ENCODE measurements at regions not wholly inside any gene's neighbourhood (a gene's known extent, or its start where the extent isn't known, plus 50 kb on each side); places are given as distances from the start of the nearest gene placed in this dataset.

- H3K4me1 Mint-ChIP-seq: no peaks in the 10 kb centered on the region
- H3K27ac Mint-ChIP-seq: no peak overlapping the region
- intact Hi-C loops (cut with micrococcal nuclease): no loop called here
Observed at GRCh38 chr13:67771106-67771505, 541.0 kb upstream of the PCDH9 start.

GRCh38 chr13:67769987-67770341 is 539.8 kb upstream of the PCDH9 start:
- Mint-ChIP-seq H3K27me3 (no peaks in the 10 kb centered on the region), H3K4me1 (no peaks in the 10 kb centered on the region), H3K4me3 (no peak overlapping the region)

More at GRCh38 chr13:67771106-67771505, 541.0 kb upstream of the PCDH9 start:
- Mint-ChIP-seq H3K27me3 (no peaks in the 10 kb centered on the region), H3K9me3 (no peaks in the 10 kb centered on the region), H3K4me3 (no peak overlapping the region), H3K36me3 (ENCODE audit: low read depth) (no peaks in the 10 kb centered on the region)
- DNase-seq: no peak

GRCh38 chr13:67769063-67769986 is 539.2 kb upstream of the PCDH9 start:
- H3K36me3 Mint-ChIP-seq (ENCODE audit: low read depth): no peaks in the 10 kb centered on the region
- no peaks in the 10 kb centered on the region for H3K27me3 Mint-ChIP-seq
- H3K27ac Mint-ChIP-seq: no peak overlapping the region
- H3K9me3 Mint-ChIP-seq: no peaks in the 10 kb centered on the region
- H3K4me3 Mint-ChIP-seq: no peak overlapping the region
- intact Hi-C loops (cut with micrococcal nuclease): no loop called here
- DNase-seq: no peak
- H3K4me1 Mint-ChIP-seq: no peaks in the 10 kb centered on the region

More at GRCh38 chr13:67769987-67770341, 539.8 kb upstream of the PCDH9 start:
- Mint-ChIP-seq H3K27ac (no peak overlapping the region), H3K36me3 (ENCODE audit: low read depth) (no peaks in the 10 kb centered on the region), H3K9me3 (no peaks in the 10 kb centered on the region)
- no peak for DNase-seq
- intact Hi-C loops (cut with micrococcal nuclease): no loop called here

- no peak for DNase-seq
- Mint-ChIP-seq H3K27ac (no peak overlapping the region), H3K36me3 (ENCODE audit: low read depth) (no peaks in the 10 kb centered on the region), H3K27me3 (no peaks in the 10 kb centered on the region), H3K4me1 (no peaks in the 10 kb centered on the region), H3K4me3 (no peak overlapping the region), H3K9me3 (no peaks in the 10 kb centered on the region)
- intact Hi-C loops (cut with micrococcal nuclease): no loop called here
Observed at GRCh38 chr13:67763984-67764383, 533.8 kb upstream of the PCDH9 start.

- Mint-ChIP-seq H3K9me3 (no peaks in the 10 kb centered on the region), H3K4me3 (no peak overlapping the region), H3K36me3 (ENCODE audit: low read depth) (no peaks in the 10 kb centered on the region), H3K27ac (no peak overlapping the region), H3K4me1 (no peaks in the 10 kb centered on the region), H3K27me3 (no peaks in the 10 kb centered on the region)
- no peak for DNase-seq
- intact Hi-C loops (cut with micrococcal nuclease): no loop called here
Observed at GRCh38 chr13:67763384-67763783, 533.2 kb upstream of the PCDH9 start.

- Mint-ChIP-seq H3K27me3 (no peaks in the 10 kb centered on the region), H3K4me1 (no peaks in the 10 kb centered on the region), H3K36me3 (ENCODE audit: low read depth) (no peaks in the 10 kb centered on the region), H3K4me3 (no peak overlapping the region), H3K27ac (no peak overlapping the region), H3K9me3 (no peaks in the 10 kb centered on the region)
- intact Hi-C loops (cut with micrococcal nuclease): no loop called here
- no peak for DNase-seq
Observed at GRCh38 chr13:67758975-67759374, 528.8 kb upstream of the PCDH9 start.

GRCh38 chr13:67754012-67754411 is 523.9 kb upstream of the PCDH9 start:
- intact Hi-C loops (cut with micrococcal nuclease): no loop called here

GRCh38 chr13:67752759-67753158 is 522.6 kb upstream of the PCDH9 start:
- no peaks in the 10 kb centered on the region for H3K4me1 Mint-ChIP-seq
- no peaks in the 10 kb centered on the region for H3K27me3 Mint-ChIP-seq
- H3K9me3 Mint-ChIP-seq: peaks cover 4% of the 10 kb centered on the region
- intact Hi-C loops (cut with micrococcal nuclease): no loop called here
- no peaks in the 10 kb centered on the region for H3K36me3 Mint-ChIP-seq (ENCODE audit: low read depth)
- DNase-seq: no peak
- no peak overlapping the region for H3K27ac Mint-ChIP-seq
- no peak overlapping the region for H3K4me3 Mint-ChIP-seq

More at GRCh38 chr13:67754012-67754411, 523.9 kb upstream of the PCDH9 start:
- H3K27ac Mint-ChIP-seq: no peak overlapping the region
- no peaks in the 10 kb centered on the region for H3K27me3 Mint-ChIP-seq
- no peaks in the 10 kb centered on the region for H3K36me3 Mint-ChIP-seq (ENCODE audit: low read depth)
- no peaks in the 10 kb centered on the region for H3K4me1 Mint-ChIP-seq
- H3K4me3 Mint-ChIP-seq: no peak overlapping the region
- H3K9me3 Mint-ChIP-seq: no peaks in the 10 kb centered on the region
- DNase-seq: no peak

GRCh38 chr13:67742478-67742877 is 512.3 kb upstream of the PCDH9 start:
- H3K9me3 Mint-ChIP-seq: peaks cover 10% of the 10 kb centered on the region
- H3K27me3 Mint-ChIP-seq: no peaks in the 10 kb centered on the region
- no peak overlapping the region for H3K27ac Mint-ChIP-seq
- no peaks in the 10 kb centered on the region for H3K4me1 Mint-ChIP-seq
- no peak overlapping the region for H3K4me3 Mint-ChIP-seq
- intact Hi-C loops (cut with micrococcal nuclease): no loop called here
- no peaks in the 10 kb centered on the region for H3K36me3 Mint-ChIP-seq (ENCODE audit: low read depth)
- no peak for DNase-seq

- Mint-ChIP-seq H3K27ac (no peak overlapping the region), H3K36me3 (ENCODE audit: low read depth) (no peaks in the 10 kb centered on the region), H3K4me1 (no peaks in the 10 kb centered on the region), H3K27me3 (no peaks in the 10 kb centered on the region), H3K9me3 (peaks cover 10% of the 10 kb centered on the region), H3K4me3 (no peak overlapping the region)
- DNase-seq: no peak
- intact Hi-C loops (cut with micrococcal nuclease): no loop called here
Observed at GRCh38 chr13:67740871-67741535, 510.9 kb upstream of the PCDH9 start.

GRCh38 chr13:67736646-67737420 is 506.7 kb upstream of the PCDH9 start:
- no peaks in the 10 kb centered on the region for H3K36me3 Mint-ChIP-seq (ENCODE audit: low read depth)
- intact Hi-C loops (cut with micrococcal nuclease): no loop called here
- DNase-seq: no peak
- no peaks in the 10 kb centered on the region for H3K4me1 Mint-ChIP-seq
- H3K4me3 Mint-ChIP-seq: no peak overlapping the region
- H3K9me3 Mint-ChIP-seq: peaks cover 11% of the 10 kb centered on the region
- H3K27ac Mint-ChIP-seq: no peak overlapping the region
- H3K27me3 Mint-ChIP-seq: no peaks in the 10 kb centered on the region

- no peaks in the 10 kb centered on the region for H3K36me3 Mint-ChIP-seq (ENCODE audit: low read depth)
- no peak overlapping the region for H3K27ac Mint-ChIP-seq
- H3K27me3 Mint-ChIP-seq: no peaks in the 10 kb centered on the region
- DNase-seq: no peak
- H3K9me3 Mint-ChIP-seq: peaks cover 7% of the 10 kb centered on the region
- intact Hi-C loops (cut with micrococcal nuclease): no loop called here
- no peaks in the 10 kb centered on the region for H3K4me1 Mint-ChIP-seq
- H3K4me3 Mint-ChIP-seq: no peak overlapping the region
Observed at GRCh38 chr13:67735651-67736050, 505.5 kb upstream of the PCDH9 start.

GRCh38 chr13:67726979-67727378 is 496.8 kb upstream of the PCDH9 start:
- Mint-ChIP-seq H3K9me3 (no peaks in the 10 kb centered on the region), H3K27me3 (no peaks in the 10 kb centered on the region), H3K4me1 (no peaks in the 10 kb centered on the region), H3K27ac (no peak overlapping the region), H3K4me3 (no peak overlapping the region), H3K36me3 (ENCODE audit: low read depth) (no peaks in the 10 kb centered on the region)
- intact Hi-C loops (cut with micrococcal nuclease): no loop called here
- DNase-seq: no peak

GRCh38 chr13:67725999-67726398 is 495.9 kb upstream of the PCDH9 start:
- peaks cover 6% of the 10 kb centered on the region for H3K9me3 Mint-ChIP-seq
- H3K4me3 Mint-ChIP-seq: no peak overlapping the region
- intact Hi-C loops (cut with micrococcal nuclease): no loop called here
- no peaks in the 10 kb centered on the region for H3K4me1 Mint-ChIP-seq
- H3K36me3 Mint-ChIP-seq (ENCODE audit: low read depth): no peaks in the 10 kb centered on the region
- no peak for DNase-seq
- no peaks in the 10 kb centered on the region for H3K27me3 Mint-ChIP-seq
- H3K27ac Mint-ChIP-seq: no peak overlapping the region
